PC-3 (cell line): ENCODE measurements at regions not wholly inside any gene's neighbourhood (a gene's known extent, or its start where the extent isn't known, plus 50 kb on each side); places are given as distances from the start of the nearest gene placed in this dataset.

Experiments used
- ATAC-seq: fragments of 200-7000 bp; cut with Tn5 transposase; 2 replicates; pipeline ENCODE4 v1.9.1; 2020; ENCODE audit warnings: mild to moderate bottlenecking, moderate library complexity
- BruUV-seq: library from RNA; stranded (reverse); fragments of 400-500 nt; replicated peaks from 2 replicates; lab custom pipeline; 2021; lab: Mats Ljungman, UMichigan
- CTCF ChIA-PET: fragments of 300-600 bp; sonication (Branson Sonifier 250); formaldehyde crosslinking; loops from one replicate; lab custom pipeline; 2022; ENCODE audit warnings: antibody characterized with exemption; lab: Charles Lee
- POLR2A ChIA-PET: fragments of 300-600 bp; sonication (Branson Sonifier 250); formaldehyde crosslinking; loops from one replicate; lab custom pipeline; 2022; ENCODE audit warnings: antibody characterized with exemption; ENCODE audit not compliant: unreplicated experiment; lab: Charles Lee
- DNase-seq: peaks from one replicate; pipeline ENCODE4 v3.0.0-alpha.2; 2015
- H2AFZ ChIP-seq: fragments of 300-600 bp; sonication (generic); 2 replicates; pipeline ENCODE4 v1.6.0; 2016; ENCODE audit warnings: antibody characterized with exemption, low read length
- H3F3A ChIP-seq: fragments of 300-600 bp; sonication (generic); one replicate; pipeline ENCODE4 v1.6.0; 2017; ENCODE audit warnings: antibody characterized with exemption, low read length, control low read depth, mild to moderate bottlenecking; ENCODE audit not compliant: unreplicated experiment
- H3K27ac ChIP-seq: fragments of 300-600 bp; sonication (generic); 2 replicates; pipeline ENCODE4 v1.5.1; 2016; ENCODE audit warnings: mild to moderate bottlenecking, low read length
- H3K27me3 ChIP-seq: fragments of 300-600 bp; sonication (generic); 2 replicates; pipeline ENCODE4 v1.6.1; 2016; ENCODE audit warnings: low read length, mixed read lengths
- H3K36me3 ChIP-seq: fragments of 300-600 bp; sonication (generic); 2 replicates; pipeline ENCODE4 v1.6.1; 2016; ENCODE audit warnings: low read depth, mixed run types, low read length, mixed read lengths
- H3K4me1 ChIP-seq: fragments of 300-600 bp; sonication (generic); 2 replicates; pipeline ENCODE4 v1.5.1; 2016; ENCODE audit warnings: low read length; ENCODE audit not compliant: insufficient read depth
- H3K4me2 ChIP-seq: fragments of 300-600 bp; sonication (generic); 2 replicates; pipeline ENCODE4 v1.6.0; 2016; ENCODE audit warnings: low read length
- H3K4me3 ChIP-seq: fragments of 300-600 bp; sonication (generic); 2 replicates; pipeline ENCODE4 v1.5.1; 2016; ENCODE audit warnings: mild to moderate bottlenecking, low read length, mixed read lengths
- H3K79me2 ChIP-seq: fragments of 300-600 bp; sonication (generic); 2 replicates; pipeline ENCODE4 v1.6.1; 2017; ENCODE audit warnings: low read length, mixed read lengths
- H3K9ac ChIP-seq: fragments of 300-600 bp; sonication (generic); 2 replicates; pipeline ENCODE4 v1.6.0; 2016; ENCODE audit warnings: mild to moderate bottlenecking, low read length
- H3K9me2 ChIP-seq: fragments of 300-600 bp; sonication (generic); replicated peaks from 2 replicates; pipeline ENCODE4 v1.6.1; 2016; ENCODE audit warnings: mixed run types, low read length, mixed read lengths
- H3K9me3 ChIP-seq: fragments of 300-600 bp; sonication (generic); 2 replicates; pipeline ENCODE4 v1.6.1; 2016; ENCODE audit warnings: low read length, mixed read lengths
- H4K20me1 ChIP-seq: fragments of 300-600 bp; sonication (generic); 2 replicates; pipeline ENCODE4 v1.6.1; 2016; ENCODE audit warnings: low read length, mixed read lengths
- CTCF ChIP-seq: fragments of 300-600 bp; sonication (generic); conservative IDR thresholded peaks from 2 replicates; pipeline ENCODE4 v1.5.1; 2017; ENCODE audit warnings: antibody characterized with exemption, low read depth, mild to moderate bottlenecking, low read length
- EZH2 ChIP-seq: fragments of 300-600 bp; sonication (generic); IDR thresholded peaks from one replicate; pipeline ENCODE4 v1.6.1; 2017; ENCODE audit warnings: antibody characterized with exemption, mild to moderate bottlenecking, low read length; ENCODE audit not compliant: unreplicated experiment
- EZH2phosphoT487 ChIP-seq: fragments of 300-600 bp; sonication (generic); IDR thresholded peaks from 2 replicates; pipeline ENCODE4 v1.6.1; 2018; ENCODE audit warnings: mild to moderate bottlenecking, antibody characterized with exemption, low read length, borderline replicate concordance
- intact Hi-C: fragments of 100-400 bp; cut with micrococcal nuclease; formaldehyde crosslinking; loops from 2 replicates; pipeline ENCODE4 v1.9.0; 2023

- ATAC-seq: no peak
- Histone ChIP-seq H3K79me2 (no peaks in the 10 kb centered on the region), H3K9me2 (no peaks in the 10 kb centered on the region), H4K20me1 (no peaks in the 10 kb centered on the region), H3K4me1 (no peaks in the 10 kb centered on the region), H3K4me3 (no peak overlapping the region), H3K9ac (no peak overlapping the region), H2AFZ (no peak overlapping the region), H3K27ac (no peak overlapping the region), H3F3A (no peaks in the 10 kb centered on the region), H3K4me2 (no peak overlapping the region), H3K27me3 (peaks cover 84% of the 10 kb centered on the region), H3K36me3 (no peaks in the 10 kb centered on the region), H3K9me3 (no peaks in the 10 kb centered on the region)
- TF ChIP-seq EZH2 (no peak), EZH2phosphoT487 (no peak), CTCF (no peak)
- ChIA-PET POLR2A (no interaction called here), CTCF (no interaction called here)
- DNase-seq: no peak
- no TSS peak for BruUV-seq
- intact Hi-C loops: no loop called here
These were observed 712.3 kb upstream of the WWC1 start for GRCh38 chr5:167578977-167579692.

- no peak overlapping the region for H2AFZ ChIP-seq
- no TSS peak for BruUV-seq
- no peak for TF ChIP-seq EZH2phosphoT487
- no peak for TF ChIP-seq CTCF
- TF ChIP-seq EZH2: no peak
- H3K9me3 ChIP-seq: no peaks in the 10 kb centered on the region
- no peaks in the 10 kb centered on the region for H3K4me1 ChIP-seq
- H3K27me3 ChIP-seq: peaks cover 83% of the 10 kb centered on the region
- no peaks in the 10 kb centered on the region for H3F3A ChIP-seq
- DNase-seq (no peak), ATAC-seq (no peak)
- no peaks in the 10 kb centered on the region for H4K20me1 ChIP-seq
- H3K27ac ChIP-seq: no peak overlapping the region
- H3K4me2 ChIP-seq: no peak overlapping the region
- H3K4me3 ChIP-seq: no peak overlapping the region
- H3K36me3 ChIP-seq: no peaks in the 10 kb centered on the region
- H3K9ac ChIP-seq: no peak overlapping the region
- POLR2A ChIA-PET: no interaction called here
- CTCF ChIA-PET: no interaction called here
- intact Hi-C loops: loop anchor here (10.0 kb wide), 1 partner anchor 355 kb away; no protein-coding TSS in a partner anchor
- H3K79me2 ChIP-seq: no peaks in the 10 kb centered on the region
- H3K9me2 ChIP-seq: no peaks in the 10 kb centered on the region
These were observed 711.8 kb upstream of the WWC1 start for GRCh38 chr5:167579693-167580055.

- no TSS peak for BruUV-seq
- peaks cover 74% of the 10 kb centered on the region for H3K27me3 ChIP-seq
- intact Hi-C loops: loop anchor here (10.0 kb wide), 1 partner anchor 354 kb away; no protein-coding TSS in a partner anchor
- H3K9me3 ChIP-seq: no peaks in the 10 kb centered on the region
- H3K4me2 ChIP-seq: no peak overlapping the region
- no peaks in the 10 kb centered on the region for H3F3A ChIP-seq
- no peaks in the 10 kb centered on the region for H3K79me2 ChIP-seq
- no peak overlapping the region for H3K4me3 ChIP-seq
- no peak for ATAC-seq
- no peak for DNase-seq
- no peaks in the 10 kb centered on the region for H3K9me2 ChIP-seq
- CTCF ChIA-PET: no interaction called here
- H3K9ac ChIP-seq: no peak overlapping the region
- H3K4me1 ChIP-seq: no peaks in the 10 kb centered on the region
- H2AFZ ChIP-seq: no peak overlapping the region
- TF ChIP-seq EZH2 (no peak), CTCF (no peak), EZH2phosphoT487 (no peak)
- no peaks in the 10 kb centered on the region for H4K20me1 ChIP-seq
- H3K27ac ChIP-seq: no peak overlapping the region
- no peaks in the 10 kb centered on the region for H3K36me3 ChIP-seq
- POLR2A ChIA-PET: interaction anchor here (0.7 kb wide), 1 partner anchor 906 kb away, joined by 4 read pairs; no protein-coding TSS in a partner anchor
These were observed 710.8 kb upstream of the WWC1 start for GRCh38 chr5:167580608-167581007.
